ENCODE measurements at regions not wholly inside any gene's neighbourhood (a gene's known extent, or its start where the extent isn't known, plus 50 kb on each side); places are given as distances from the start of the nearest gene placed in this dataset.

GRCh38 chr6:97815301-97815812 is 532.3 kb upstream of the MMS22L start:
- no peak for DNase-seq (ENCODE audit: low read depth)

- DNase-seq (ENCODE audit: low read depth) = no peak
Measured at GRCh38 chr6:97816526-97816925, 533.5 kb upstream of the MMS22L start.

- no peak for DNase-seq (ENCODE audit: low read depth)
Measured at GRCh38 chr6:97819710-97820109, 536.7 kb upstream of the MMS22L start.

- no peak for DNase-seq (ENCODE audit: low read depth)
Measured at GRCh38 chr6:97820400-97820799, 537.4 kb upstream of the MMS22L start.

- no peak for DNase-seq (ENCODE audit: low read depth)
Measured at GRCh38 chr6:97822632-97823031, 539.6 kb upstream of the MMS22L start.

- no peak for DNase-seq (ENCODE audit: low read depth)
Measured at GRCh38 chr6:97841763-97842162, 558.7 kb upstream of the MMS22L start.

GRCh38 chr6:97842521-97842920 is 559.5 kb upstream of the MMS22L start:
- DNase-seq (ENCODE audit: low read depth) = no peak

GRCh38 chr6:97849390-97849789 is 566.4 kb upstream of the MMS22L start:
- no peak for DNase-seq (ENCODE audit: low read depth)

GRCh38 chr6:97850458-97851212 is 567.6 kb upstream of the MMS22L start:
- DNase-seq (ENCODE audit: low read depth) = no peak

DNA sequence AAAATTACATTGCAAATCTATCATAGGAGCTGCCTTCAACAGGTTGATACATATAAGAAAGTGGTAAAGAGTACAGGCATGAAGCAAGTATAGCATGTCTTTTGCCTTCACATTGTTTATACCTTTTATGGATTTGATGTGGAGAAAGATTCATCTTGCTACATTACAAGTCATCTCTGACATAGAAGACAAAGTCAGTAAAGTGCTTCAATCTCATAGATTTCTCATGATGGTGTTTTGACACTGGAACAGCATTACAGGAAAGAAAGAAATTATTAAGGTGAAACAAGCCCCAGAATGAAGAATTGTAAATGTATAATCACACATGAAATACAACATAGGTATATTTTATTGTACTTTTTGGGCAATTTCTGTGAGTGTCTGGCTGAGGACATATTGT is 580.7 kb upstream of the MMS22L start:
- no peak for DNase-seq (ENCODE audit: low read depth)

- no peak for DNase-seq (ENCODE audit: low read depth)
Measured at GRCh38 chr6:97864366-97864765, 581.4 kb upstream of the MMS22L start.

DNA sequence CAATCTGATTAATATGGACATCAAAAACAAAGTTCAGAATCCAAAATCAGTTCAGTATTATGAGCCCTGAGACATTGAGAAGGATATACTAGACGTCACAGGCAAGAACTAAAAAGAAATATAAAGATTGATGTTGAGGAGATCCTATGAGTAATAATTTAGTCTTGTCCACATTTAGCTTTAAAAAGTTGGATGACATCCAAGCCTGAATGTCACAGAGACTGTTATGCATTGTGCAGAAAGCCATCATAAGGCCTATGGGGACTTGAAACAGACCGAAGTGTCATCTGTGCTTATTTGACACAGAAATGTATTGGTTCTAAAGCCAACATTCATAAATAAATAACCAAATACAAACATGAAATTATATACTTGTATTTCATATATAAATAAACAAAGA is 581.8 kb upstream of the MMS22L start:
- DNase-seq (ENCODE audit: low read depth) = no peak

- no peak for DNase-seq (ENCODE audit: low read depth)
Measured at GRCh38 chr6:97865612-97866011, 582.6 kb upstream of the MMS22L start.

DNA sequence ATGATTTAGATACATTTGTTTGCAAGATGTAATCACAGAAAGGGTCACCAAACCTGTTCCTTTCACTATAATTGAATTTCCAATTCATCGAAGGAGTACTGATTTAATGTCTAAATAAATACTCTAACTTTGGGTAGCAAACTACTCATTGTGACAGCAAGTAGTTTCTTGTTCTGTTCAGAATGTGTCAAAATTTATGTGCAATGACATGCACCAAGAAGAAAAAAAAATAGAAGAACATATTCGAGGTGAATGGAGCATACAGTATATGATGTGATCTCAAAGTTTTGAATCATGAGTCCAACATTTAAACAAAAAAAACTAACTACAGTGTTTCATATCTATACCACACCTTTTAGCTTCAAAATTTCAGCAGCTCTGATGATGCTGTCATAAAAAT is 583.6 kb upstream of the MMS22L start:
- DNase-seq (ENCODE audit: low read depth) = no peak

DNA sequence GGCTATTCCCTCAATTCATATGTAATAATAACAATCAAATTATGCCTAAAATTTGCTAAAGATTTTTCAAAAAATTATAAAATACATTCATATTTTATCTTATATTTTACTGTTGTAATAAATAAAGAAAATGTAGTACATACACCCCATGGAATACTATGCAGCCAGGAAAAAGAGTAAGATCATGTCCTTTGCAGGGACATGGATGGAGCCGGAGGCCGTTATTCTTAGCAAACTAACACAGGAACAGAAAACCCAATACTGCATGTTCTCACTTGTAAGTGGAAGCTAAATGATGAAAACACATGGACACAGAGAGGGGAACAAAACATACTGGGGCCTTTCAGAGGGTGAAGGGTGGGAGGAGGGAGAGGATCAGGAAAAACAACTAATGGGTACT is 584.2 kb upstream of the MMS22L start:
- no peak for DNase-seq (ENCODE audit: low read depth)

DNA sequence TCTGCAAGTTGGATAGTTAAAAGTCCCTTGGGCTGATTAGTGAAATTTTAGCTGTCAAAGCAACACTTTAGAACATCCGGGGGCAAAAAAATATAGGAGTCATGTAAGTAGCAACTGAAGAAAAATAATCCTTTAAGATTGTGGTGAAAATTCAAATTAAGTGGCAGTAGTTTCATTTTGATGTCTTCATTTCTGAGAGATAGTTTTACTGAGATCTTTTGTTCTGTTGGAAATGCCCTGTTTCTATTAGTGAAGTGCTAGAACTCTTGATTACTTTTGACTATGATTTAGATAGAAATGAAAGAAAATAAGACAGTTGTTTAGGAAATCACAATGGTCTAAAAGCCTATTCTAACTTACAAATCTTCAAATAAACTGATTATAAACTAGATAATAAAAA is 587.3 kb upstream of the MMS22L start:
- no peak for DNase-seq (ENCODE audit: low read depth)

DNA sequence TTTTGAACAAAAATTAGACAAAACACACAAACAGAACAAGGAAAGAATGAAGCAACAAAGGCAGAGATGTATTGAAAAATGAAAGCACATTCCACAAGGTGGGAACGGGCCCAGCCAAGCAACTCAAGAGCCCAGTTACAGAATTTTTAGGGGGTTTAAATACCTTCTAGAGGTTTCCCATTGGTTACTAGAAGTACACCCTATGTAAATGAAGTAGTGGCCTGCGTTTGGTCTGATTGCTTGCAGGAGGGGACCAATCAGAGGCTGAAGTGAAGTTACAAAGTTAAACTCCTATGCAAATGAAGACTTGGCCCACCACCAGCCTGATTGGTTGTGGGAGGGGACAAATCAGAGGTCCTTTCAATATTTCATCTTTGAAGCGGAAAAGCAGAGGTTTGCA is 593.7 kb upstream of the MMS22L start:
- DNase-seq (ENCODE audit: low read depth) = no peak

DNA sequence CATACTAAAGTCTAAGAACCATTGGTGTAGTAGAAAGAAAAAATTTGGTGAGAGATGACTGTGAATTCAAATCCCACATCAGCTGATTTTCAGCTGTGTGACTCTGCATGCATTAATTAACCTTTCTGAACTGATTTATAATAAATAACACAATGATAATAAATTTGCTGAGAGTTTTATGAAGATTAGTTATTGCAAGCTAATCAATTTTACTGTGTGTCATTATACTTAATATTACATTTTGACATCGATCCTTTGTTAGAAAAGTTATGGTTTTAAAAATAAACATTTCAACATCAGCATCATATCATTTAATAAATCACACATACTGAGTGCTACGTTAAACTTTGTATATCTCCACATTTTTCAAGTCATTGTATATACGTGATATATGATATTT is 599.7 kb upstream of the MMS22L start:
- no peak for DNase-seq (ENCODE audit: low read depth)

DNA sequence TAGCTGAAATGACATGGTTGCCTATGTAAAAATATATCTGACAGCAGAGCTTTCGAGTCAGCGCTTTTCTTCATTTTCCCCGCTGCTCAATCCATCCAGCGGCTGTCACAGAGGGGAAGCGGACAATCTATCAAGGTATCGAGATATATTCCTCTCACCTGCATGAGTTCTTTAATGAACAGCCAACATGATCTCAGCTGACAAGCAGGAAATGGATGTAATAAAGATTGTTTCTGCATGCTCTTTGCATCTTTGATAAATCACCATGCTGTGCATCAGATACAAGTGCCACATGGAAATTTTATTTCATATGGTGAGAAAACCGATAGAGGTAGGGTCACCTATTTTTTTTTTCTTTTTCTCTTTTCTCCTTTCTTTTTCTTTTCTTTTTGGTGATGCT is 602.3 kb upstream of the MMS22L start:
- no peak for DNase-seq (ENCODE audit: low read depth)

GRCh38 chr6:97885828-97886227 is 602.8 kb upstream of the MMS22L start:
- no peak for DNase-seq (ENCODE audit: low read depth)

- DNase-seq (ENCODE audit: low read depth) = no peak
Measured at GRCh38 chr6:97901531-97901930, 618.5 kb upstream of the MMS22L start.

DNA sequence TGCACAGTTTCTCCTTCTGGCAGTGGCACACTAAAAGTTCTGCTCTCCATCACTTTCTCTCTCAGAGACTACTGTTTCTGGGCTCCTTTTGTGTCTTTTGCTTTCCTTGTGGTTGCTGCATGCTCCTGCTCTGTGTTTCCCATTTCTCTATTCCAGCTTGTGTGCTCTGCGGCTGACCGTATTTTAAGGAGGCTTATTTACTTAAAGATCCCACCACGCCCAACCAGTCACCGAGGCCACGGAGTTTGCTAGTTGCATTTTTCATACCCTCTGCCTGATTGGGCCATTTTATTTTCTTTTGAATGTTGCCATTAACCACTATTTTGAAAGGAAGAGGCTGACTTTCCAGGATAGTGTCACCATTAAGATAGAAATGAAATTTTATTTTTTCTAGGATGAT is 626.4 kb upstream of the MMS22L start:
- no peak for DNase-seq (ENCODE audit: low read depth)

DNA sequence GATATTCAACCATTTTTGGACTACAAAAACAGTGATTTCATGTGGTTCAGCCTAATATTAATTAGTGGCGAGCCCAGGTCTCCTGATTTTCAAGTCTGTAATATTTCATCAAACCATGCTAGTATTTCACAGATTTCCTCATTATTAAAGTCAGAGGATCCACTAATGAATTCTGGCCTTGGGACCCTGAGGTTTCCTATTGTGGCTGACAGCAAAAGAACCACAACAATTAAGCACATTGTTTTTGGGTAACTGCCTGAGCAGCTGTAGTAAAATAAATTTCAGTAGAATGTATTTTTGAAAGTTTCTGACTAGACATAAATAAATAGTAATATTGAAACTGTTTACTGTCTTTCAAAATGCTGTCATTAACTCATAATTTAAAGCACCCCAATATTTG is 630.7 kb upstream of the MMS22L start:
- no peak for DNase-seq (ENCODE audit: low read depth)

DNA sequence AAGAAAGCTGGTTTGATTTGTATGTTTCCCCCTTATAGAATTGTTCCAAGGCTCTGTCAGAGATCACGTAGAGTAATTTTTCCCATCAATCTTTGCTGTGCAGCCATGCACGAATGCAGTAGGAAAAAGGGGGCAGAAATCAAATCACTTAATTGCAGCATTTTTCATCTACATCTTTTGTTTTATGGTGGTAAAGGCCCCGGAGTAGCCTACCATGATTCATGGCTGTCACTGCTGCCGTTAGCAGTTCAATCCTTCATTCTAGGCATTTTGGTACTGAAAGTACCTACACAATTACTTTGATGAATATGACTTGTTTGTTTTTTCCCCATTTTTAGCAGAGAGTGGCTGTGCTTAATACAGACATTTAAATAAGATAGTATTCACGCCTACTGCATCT is 631.9 kb upstream of the MMS22L start:
- DNase-seq (ENCODE audit: low read depth) = no peak
